Upper lobe of left lung (tissue), 4 donors: ENCODE measurements at regions not wholly inside any gene's neighbourhood (a gene's known extent, or its start where the extent isn't known, plus 50 kb on each side); places are given as distances from the start of the nearest gene placed in this dataset.
"Not testable (repeated sequence)": the region's sequence is repeated elsewhere in the genome, so short reads cannot be mapped to it uniquely, and the experiment has no call there.

ENCODE experiments used
- POLR2A ChIP-seq, 4 donors: fragments of 450-650 bp; IDR thresholded peaks; one replicate each; pipeline ENCODE4 v1.5.1; 2016 to 2017; ENCODE audit warnings: antibody characterized with exemption in 4 of 4, mild to moderate bottlenecking in 2 of 4
- TF ChIP-seq, protein P1 (sequence below), 6 experiments: fragments of 450-650 bp in 4 of 6; fragments of 200-600 bp in 2 of 6; sonication (generic) in 2 of 6; IDR thresholded peaks; one replicate each; pipeline ENCODE4 v1.5.1; 2016 to 2019; ENCODE audit warnings: antibody characterized with exemption in 6 of 6

DNA sequence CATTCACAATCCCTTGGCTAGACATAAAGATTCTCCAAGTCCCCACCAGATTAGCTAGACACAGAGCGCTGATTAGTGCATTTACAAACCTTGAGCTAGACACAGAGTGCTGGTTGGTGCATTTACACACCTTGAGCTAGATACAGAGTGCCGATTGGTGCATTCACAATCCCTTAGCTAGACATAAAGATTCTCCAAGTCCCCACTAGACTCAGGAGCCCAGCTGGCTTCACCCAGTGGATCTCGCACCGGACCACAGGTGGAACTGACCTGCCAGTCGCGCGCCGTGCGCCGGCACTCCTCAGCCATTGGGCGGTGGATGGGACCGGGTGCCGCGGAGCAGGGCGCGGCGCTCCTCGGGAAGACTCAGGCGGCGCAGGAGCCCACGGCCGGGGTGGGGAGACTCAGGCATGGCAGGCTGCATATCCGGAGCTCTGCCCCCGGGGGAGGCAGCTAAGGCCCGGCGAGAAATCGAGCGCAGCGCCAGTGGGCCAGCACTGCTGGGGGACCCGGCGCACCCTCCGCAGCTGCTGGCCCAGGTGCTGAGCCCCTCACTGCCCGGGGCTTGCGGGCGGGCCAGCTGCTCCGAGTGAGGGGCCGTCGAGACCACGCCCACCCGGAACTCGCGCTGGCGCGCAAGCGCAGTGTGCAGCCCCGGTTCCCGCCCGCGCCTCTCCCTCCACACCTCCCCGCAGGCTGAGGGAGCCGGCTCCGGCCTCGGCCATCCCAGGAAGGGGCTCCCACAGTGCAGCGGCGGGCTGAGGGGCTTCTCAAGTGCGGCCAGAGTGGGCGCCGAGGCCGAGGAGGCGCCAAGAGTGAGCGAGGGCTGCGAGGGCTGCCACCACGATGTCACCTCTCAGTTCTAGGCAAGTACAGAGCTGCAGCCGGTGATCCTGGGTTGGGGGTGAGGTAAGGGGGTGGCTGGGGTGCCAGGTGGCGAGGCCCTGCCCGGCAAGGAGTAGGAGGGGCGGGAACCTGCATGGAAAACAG, 773.7 kb upstream of the CITED2 start:
- not testable (repeated sequence) for TF ChIP-seq POLR2A (IDR thresholded peaks at IDR 0.05)
- TF ChIP-seq, protein P1, sequence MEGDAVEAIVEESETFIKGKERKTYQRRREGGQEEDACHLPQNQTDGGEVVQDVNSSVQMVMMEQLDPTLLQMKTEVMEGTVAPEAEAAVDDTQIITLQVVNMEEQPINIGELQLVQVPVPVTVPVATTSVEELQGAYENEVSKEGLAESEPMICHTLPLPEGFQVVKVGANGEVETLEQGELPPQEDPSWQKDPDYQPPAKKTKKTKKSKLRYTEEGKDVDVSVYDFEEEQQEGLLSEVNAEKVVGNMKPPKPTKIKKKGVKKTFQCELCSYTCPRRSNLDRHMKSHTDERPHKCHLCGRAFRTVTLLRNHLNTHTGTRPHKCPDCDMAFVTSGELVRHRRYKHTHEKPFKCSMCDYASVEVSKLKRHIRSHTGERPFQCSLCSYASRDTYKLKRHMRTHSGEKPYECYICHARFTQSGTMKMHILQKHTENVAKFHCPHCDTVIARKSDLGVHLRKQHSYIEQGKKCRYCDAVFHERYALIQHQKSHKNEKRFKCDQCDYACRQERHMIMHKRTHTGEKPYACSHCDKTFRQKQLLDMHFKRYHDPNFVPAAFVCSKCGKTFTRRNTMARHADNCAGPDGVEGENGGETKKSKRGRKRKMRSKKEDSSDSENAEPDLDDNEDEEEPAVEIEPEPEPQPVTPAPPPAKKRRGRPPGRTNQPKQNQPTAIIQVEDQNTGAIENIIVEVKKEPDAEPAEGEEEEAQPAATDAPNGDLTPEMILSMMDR (IDR thresholded peaks at IDR 0.05), result not testable (repeated sequence)
